Tibial nerve (tissue), 4 donors: ENCODE measurements at regions not wholly inside any gene's neighbourhood (a gene's known extent, or its start where the extent isn't known, plus 50 kb on each side); places are given as distances from the start of the nearest gene placed in this dataset.

Experiments used
- EP300 ChIP-seq, 2 donors: sonication (generic); formaldehyde crosslinking; IDR thresholded peaks; one replicate each; pipeline ENCODE4 v1.6.1; 2017; ENCODE audit warnings: antibody characterized with exemption in 2 of 2, mild to moderate bottlenecking in 1 of 2
- POLR2A ChIP-seq, 2 donors: fragments of 450-650 bp; IDR thresholded peaks; one replicate each; pipeline ENCODE4 v1.6.1; 2017; ENCODE audit warnings: antibody characterized with exemption in 2 of 2, mild to moderate bottlenecking in 2 of 2, moderate library complexity in 2 of 2
- TF ChIP-seq, protein P1 (sequence below), 5 experiments: fragments of 200-600 bp in 3 of 5; fragments of 450-650 bp in 2 of 5; sonication (generic) in 3 of 5; IDR thresholded peaks; one replicate each; pipeline ENCODE4 v1.5.1; 2016 to 2019; ENCODE audit warnings: antibody characterized with exemption in 5 of 5, mild to moderate bottlenecking in 3 of 5, moderate library complexity in 2 of 5

DNA sequence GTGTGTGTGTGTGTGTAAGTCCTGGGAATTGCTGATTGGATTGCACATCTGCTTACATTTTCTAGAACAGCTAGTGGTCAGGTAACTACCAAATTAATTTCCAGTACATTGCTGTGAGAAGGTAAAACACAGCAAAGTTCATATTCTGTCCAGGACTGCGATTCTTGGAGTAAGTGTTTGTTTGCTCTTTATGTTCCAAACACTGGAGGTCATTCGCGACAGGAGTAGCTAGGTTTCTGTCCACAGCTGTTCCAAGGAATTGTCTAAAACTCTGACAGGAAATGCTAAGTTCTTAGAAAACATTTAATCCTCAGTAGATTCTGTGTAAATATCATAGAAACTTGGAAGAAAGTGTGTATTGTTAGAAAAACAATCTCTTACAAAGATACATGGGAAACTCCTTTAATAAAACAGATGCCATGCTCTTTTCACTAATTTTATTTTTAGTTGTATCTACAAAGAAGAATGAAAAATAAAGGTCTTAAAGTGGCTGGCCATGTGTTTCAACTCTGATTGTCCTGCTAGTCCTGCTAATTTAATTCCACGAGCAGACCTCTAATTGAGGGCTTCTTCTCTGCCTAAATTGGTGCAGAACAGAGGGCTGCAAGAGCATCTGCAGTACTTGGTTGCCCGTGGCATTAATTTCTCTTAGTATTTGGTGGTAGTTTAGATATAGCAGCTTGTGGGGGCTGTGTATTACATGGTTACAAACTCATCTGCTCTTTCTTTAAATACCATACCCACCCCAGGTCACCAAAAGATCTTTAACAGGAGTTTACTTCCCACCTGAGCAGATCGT lies 464.5 kb downstream of the RASEF start:
- TF ChIP-seq, protein P1, sequence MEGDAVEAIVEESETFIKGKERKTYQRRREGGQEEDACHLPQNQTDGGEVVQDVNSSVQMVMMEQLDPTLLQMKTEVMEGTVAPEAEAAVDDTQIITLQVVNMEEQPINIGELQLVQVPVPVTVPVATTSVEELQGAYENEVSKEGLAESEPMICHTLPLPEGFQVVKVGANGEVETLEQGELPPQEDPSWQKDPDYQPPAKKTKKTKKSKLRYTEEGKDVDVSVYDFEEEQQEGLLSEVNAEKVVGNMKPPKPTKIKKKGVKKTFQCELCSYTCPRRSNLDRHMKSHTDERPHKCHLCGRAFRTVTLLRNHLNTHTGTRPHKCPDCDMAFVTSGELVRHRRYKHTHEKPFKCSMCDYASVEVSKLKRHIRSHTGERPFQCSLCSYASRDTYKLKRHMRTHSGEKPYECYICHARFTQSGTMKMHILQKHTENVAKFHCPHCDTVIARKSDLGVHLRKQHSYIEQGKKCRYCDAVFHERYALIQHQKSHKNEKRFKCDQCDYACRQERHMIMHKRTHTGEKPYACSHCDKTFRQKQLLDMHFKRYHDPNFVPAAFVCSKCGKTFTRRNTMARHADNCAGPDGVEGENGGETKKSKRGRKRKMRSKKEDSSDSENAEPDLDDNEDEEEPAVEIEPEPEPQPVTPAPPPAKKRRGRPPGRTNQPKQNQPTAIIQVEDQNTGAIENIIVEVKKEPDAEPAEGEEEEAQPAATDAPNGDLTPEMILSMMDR (IDR thresholded peaks at IDR 0.05): no peak
- no peak for TF ChIP-seq POLR2A (IDR thresholded peaks at IDR 0.05)
- TF ChIP-seq EP300 (IDR thresholded peaks at IDR 0.05): no peak
